ENCODE measurements at regions not wholly inside any gene's neighbourhood (a gene's known extent, or its start where the extent isn't known, plus 50 kb on each side); places are given as distances from the start of the nearest gene placed in this dataset.

- no peak for TF ChIP-seq POLR2AphosphoS5 (IDR thresholded peaks at IDR 0.05; ENCODE audit: insufficient read depth in 1 of 2, low read depth in 1 of 2)
- TF ChIP-seq CTCF (IDR thresholded peaks at IDR 0.05) = no peak
- no peak for TF ChIP-seq POLR2A (IDR thresholded peaks at IDR 0.05)
Measured at GRCh38 chr19:30091856-30092255, 149.8 kb downstream of the URI1 start.
